Peyer's patch (tissue), 4 donors: ENCODE measurements at regions not wholly inside any gene's neighbourhood (a gene's known extent, or its start where the extent isn't known, plus 50 kb on each side); places are given as distances from the start of the nearest gene placed in this dataset.

Source experiments
- CTCF ChIP-seq, 6 experiments: fragments of 450-650 bp in 4 of 6; fragments of 200-600 bp in 2 of 6; sonication (generic) in 1 of 6; IDR thresholded peaks; one replicate each; pipeline ENCODE4 v1.5.1; 2017 to 2019; ENCODE audit warnings: antibody characterized with exemption in 6 of 6, mild to moderate bottlenecking in 3 of 6, moderate library complexity in 1 of 6
- POLR2A ChIP-seq, 2 donors: fragments of 450-650 bp; IDR thresholded peaks; one replicate each; pipeline ENCODE4 v1.5.1; 2017; ENCODE audit warnings: antibody characterized with exemption in 2 of 2, mild to moderate bottlenecking in 2 of 2, moderate library complexity in 2 of 2

- TF ChIP-seq CTCF (IDR thresholded peaks at IDR 0.05) (no peak), POLR2A (IDR thresholded peaks at IDR 0.05) (no peak)
Measured at GRCh38 chr15:34490417-34491193, 53.0 kb upstream of the GOLGA8A start.
